Activated naive CD8-positive, alpha-beta T cell treated with anti-CD3 and anti-CD28 coated beads, Interleukin-2, amount 10 ng/mL, durations not matched to agents 7 days and 5 days (primary cell): ENCODE measurements at regions not wholly inside any gene's neighbourhood (a gene's known extent, or its start where the extent isn't known, plus 50 kb on each side); places are given as distances from the start of the nearest gene placed in this dataset.
"Not testable (repeated sequence)": the region's sequence is repeated elsewhere in the genome, so short reads cannot be mapped to it uniquely, and the experiment has no call there.

Source experiments
- ATAC-seq: fragments of 150-1000 bp; cut with Tn5 transposase; one replicate; pipeline ENCODE4 v1.10.0; 2021; ENCODE audit warnings: low read depth, moderate library complexity
- POLR2A ChIA-PET: fragments of 350-600 bp; sonication (Branson Sonifier 250); formaldehyde crosslinking; loops from one replicate; lab custom pipeline; 2021; ENCODE audit warnings: antibody characterized with exemption; lab: Charles Lee
- DNase-seq: peaks from one replicate; pipeline ENCODE4 v3.0.0; 2021
- H3K27ac Mint-ChIP-seq: one replicate; pipeline ENCODE4 v1.8.0; 2022; ENCODE audit warnings: mild to moderate bottlenecking, mixed read lengths
- H3K27me3 Mint-ChIP-seq: one replicate; pipeline ENCODE4 v1.8.0; 2022; ENCODE audit warnings: mild to moderate bottlenecking, moderate library complexity, mixed read lengths
- H3K36me3 Mint-ChIP-seq: one replicate; pipeline ENCODE4 v1.8.0; 2021; ENCODE audit warnings: mild to moderate bottlenecking, mixed read lengths
- H3K4me1 Mint-ChIP-seq: one replicate; pipeline ENCODE4 v1.8.0; 2021; ENCODE audit warnings: mixed read lengths
- H3K4me3 Mint-ChIP-seq: one replicate; pipeline ENCODE4 v1.8.0; 2022; ENCODE audit warnings: mild to moderate bottlenecking, moderate library complexity, mixed read lengths
- H3K9me3 Mint-ChIP-seq: one replicate; pipeline ENCODE4 v1.8.0; 2021; ENCODE audit warnings: mixed read lengths

GRCh38 chr7:98764946-98765345 lies 104.9 kb downstream of the TMEM130 start:
- Mint-ChIP-seq H3K36me3 (no peaks in the 10 kb centered on the region), H3K4me1 (no peaks in the 10 kb centered on the region)

DNA sequence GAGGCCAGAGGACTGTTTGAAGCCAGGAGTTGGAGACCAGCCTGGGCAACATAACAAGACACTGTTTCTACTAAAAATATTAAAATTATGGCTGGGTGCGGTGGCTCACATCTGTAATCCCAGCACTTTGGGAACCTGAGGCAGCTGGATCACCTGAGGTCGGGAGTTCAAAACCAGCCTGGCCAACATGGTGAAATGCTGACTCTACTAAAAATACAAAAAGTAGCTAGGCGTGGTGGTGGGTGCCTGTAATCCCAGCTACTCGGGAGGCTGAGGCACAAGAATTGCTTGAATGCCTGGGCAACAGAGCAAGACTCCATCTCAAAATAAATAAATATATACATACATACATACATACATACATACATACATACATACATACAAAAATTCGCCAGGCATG lies 99.7 kb downstream of the TMEM130 start:
- H3K36me3 Mint-ChIP-seq, H3K4me3 Mint-ChIP-seq, DNase-seq, POLR2A ChIA-PET, H3K27me3 Mint-ChIP-seq, H3K4me1 Mint-ChIP-seq, H3K27ac Mint-ChIP-seq, ATAC-seq, H3K9me3 Mint-ChIP-seq: not testable (repeated sequence)

More at GRCh38 chr7:98764946-98765345, 104.9 kb downstream of the TMEM130 start:
- peaks cover 6% of the 10 kb centered on the region for H3K27me3 Mint-ChIP-seq
- H3K4me3 Mint-ChIP-seq: no peak overlapping the region
- H3K9me3 Mint-ChIP-seq: no peaks in the 10 kb centered on the region
- ATAC-seq: no peak
- POLR2A ChIA-PET: no interaction called here
- DNase-seq: no peak
- no peak overlapping the region for H3K27ac Mint-ChIP-seq

DNA sequence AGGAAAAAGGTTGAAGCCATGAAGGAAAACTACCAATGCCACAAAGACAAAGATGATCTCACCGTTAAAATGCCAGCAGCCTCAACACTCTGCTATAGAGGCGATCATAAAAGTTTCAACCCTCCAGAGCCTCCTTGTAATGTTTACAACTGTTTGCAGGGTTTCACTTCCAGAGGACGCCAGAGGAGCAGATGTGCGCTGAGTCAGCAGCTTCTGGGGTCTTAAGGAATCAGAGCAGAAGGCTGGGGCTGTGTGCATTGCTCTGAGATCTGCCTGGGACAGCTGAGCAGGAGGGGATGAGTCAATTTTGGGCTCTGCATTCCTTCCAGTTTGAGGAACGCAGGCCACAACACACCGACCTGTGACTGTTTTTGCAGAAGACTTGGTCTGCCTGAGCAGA lies 98.3 kb downstream of the TMEM130 start:
- Mint-ChIP-seq H3K36me3 (no peaks in the 10 kb centered on the region), H3K27me3 (peaks cover 8% of the 10 kb centered on the region), H3K4me3 (no peak overlapping the region), H3K9me3 (no peaks in the 10 kb centered on the region), H3K4me1 (no peaks in the 10 kb centered on the region), H3K27ac (no peak overlapping the region)
- POLR2A ChIA-PET: no interaction called here
- no peak for DNase-seq
- ATAC-seq: no peak

- H3K27ac Mint-ChIP-seq: no peak overlapping the region
- DNase-seq: no peak
These were observed 97.7 kb downstream of the TMEM130 start for GRCh38 chr7:98771941-98772603.

DNA sequence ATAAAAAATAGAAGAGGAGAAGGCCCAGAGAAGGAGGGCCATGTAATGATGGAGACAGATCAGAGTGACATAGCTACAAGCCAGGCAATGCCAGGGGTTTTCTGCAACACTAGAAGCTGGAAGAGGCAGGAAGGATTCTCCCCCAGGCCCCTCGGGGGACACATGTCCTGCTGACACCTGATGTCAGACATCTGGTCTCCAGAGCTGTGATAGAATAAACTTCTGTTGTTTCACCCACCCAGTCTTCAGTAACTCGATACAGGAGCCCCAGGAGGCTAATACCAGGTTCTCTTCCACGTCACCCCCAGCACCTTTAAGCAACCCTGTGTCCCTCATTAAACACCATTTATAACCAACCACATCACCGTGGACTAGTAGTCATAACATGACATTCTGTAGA lies 94.9 kb downstream of the TMEM130 start:
- ATAC-seq: no peak
- POLR2A ChIA-PET: no interaction called here
- no peak overlapping the region for H3K4me3 Mint-ChIP-seq
- H3K9me3 Mint-ChIP-seq: no peaks in the 10 kb centered on the region
- no peak overlapping the region for H3K27ac Mint-ChIP-seq
- no peak for DNase-seq
- H3K36me3 Mint-ChIP-seq: no peaks in the 10 kb centered on the region
- H3K4me1 Mint-ChIP-seq: no peaks in the 10 kb centered on the region
- H3K27me3 Mint-ChIP-seq: peaks cover 8% of the 10 kb centered on the region

More at GRCh38 chr7:98771941-98772603, 97.7 kb downstream of the TMEM130 start:
- Mint-ChIP-seq H3K4me3 (no peak overlapping the region), H3K4me1 (no peaks in the 10 kb centered on the region), H3K36me3 (no peaks in the 10 kb centered on the region), H3K9me3 (no peaks in the 10 kb centered on the region), H3K27me3 (peaks cover 8% of the 10 kb centered on the region)
- POLR2A ChIA-PET: no interaction called here
- no peak for ATAC-seq

DNA sequence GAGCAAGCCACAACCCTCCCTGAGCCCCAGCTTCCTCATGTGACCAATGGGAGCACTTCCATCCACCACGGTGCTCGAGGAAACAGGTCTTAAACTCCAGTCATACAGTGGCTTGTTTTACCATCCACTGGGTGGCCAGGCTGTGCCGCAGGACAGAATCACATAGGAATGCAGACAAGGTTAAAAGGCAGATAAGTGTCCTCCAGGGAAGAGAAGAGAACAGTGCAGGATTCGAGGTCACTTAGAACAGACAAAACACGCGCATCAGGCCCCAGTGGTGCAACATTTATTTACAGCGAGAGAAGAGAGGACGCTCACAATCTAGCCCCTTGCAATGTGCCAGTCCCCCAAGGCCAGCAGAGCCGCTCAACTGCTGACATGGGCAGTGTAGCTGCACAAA lies 92.8 kb downstream of the TMEM130 start:
- POLR2A ChIA-PET: no interaction called here

DNA sequence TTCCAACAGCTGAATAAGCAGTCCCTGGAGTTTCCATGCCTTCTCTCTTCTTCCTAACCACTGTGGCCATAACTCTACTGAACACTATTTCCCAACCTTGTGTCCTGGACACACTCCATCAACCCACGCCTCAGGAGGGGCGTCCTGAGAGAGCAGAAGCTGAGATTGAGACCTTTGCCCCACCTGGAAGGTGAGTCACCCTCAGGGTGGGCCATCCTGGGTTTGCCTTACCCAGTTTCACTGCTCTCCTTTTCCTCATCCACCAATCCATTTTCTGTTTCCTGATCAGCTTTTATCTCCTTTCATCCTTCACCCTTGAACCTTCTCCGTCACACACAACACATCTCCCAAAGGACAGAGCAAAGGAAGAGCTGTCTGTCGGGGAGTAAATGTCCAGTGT lies 91.4 kb downstream of the TMEM130 start:
- DNase-seq (no peak), ATAC-seq (no peak)
- POLR2A ChIA-PET: no interaction called here
- Mint-ChIP-seq H3K4me1 (no peaks in the 10 kb centered on the region), H3K9me3 (no peaks in the 10 kb centered on the region), H3K27ac (no peak overlapping the region), H3K27me3 (no peaks in the 10 kb centered on the region), H3K4me3 (no peak overlapping the region), H3K36me3 (no peaks in the 10 kb centered on the region)

More for the DNA sequence above, 92.8 kb downstream of the TMEM130 start:
- Mint-ChIP-seq H3K27ac (no peak overlapping the region), H3K36me3 (no peaks in the 10 kb centered on the region), H3K9me3 (no peaks in the 10 kb centered on the region), H3K27me3 (peaks cover 5% of the 10 kb centered on the region), H3K4me1 (no peaks in the 10 kb centered on the region), H3K4me3 (no peak overlapping the region)
- ATAC-seq (no peak), DNase-seq (no peak)

DNA sequence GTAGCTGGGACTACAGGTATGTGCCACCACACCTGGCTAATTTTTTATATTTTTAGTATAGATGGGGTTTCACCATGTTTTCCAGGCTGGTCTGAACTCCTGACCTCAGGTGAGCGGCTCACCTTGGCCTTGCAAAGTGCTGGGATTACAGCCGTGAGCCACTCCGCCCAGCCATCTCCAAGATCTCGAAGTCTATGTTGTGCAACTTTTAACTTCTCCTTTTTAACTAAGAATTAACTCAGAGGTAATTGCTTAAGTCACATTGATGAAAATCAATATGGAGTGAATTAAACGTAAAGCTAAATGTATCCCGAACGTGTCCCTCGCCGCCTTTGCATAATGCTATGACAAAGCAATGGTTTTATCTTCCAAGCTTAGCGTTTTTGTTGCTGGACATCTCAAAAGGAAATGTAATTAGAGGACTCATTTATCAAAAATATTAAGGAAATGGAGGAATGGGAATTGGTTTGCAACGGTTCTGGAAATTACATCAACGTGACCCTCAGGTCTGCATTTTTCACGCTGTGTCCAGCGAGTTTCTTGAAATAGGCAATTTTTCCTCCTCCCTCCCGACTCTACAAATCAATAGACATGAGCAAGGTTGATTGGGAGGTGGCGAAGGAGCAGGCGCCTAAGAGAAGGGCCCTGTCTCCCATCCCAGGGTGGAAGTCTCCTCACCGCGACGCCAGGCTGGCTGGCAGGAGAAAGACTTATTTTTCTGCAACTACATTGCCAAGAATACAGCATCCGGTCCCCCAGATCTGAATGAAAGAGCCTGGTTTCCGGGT lies 89.8 kb downstream of the TMEM130 start:
- H3K27me3 Mint-ChIP-seq: no peaks in the 10 kb centered on the region
- DNase-seq: no peak
- H3K9me3 Mint-ChIP-seq: no peaks in the 10 kb centered on the region
- H3K27ac Mint-ChIP-seq: no peak overlapping the region
- no peak overlapping the region for H3K4me3 Mint-ChIP-seq
- no peak for ATAC-seq
- POLR2A ChIA-PET: no interaction called here
- H3K4me1 Mint-ChIP-seq: no peaks in the 10 kb centered on the region
- H3K36me3 Mint-ChIP-seq: no peaks in the 10 kb centered on the region

DNA sequence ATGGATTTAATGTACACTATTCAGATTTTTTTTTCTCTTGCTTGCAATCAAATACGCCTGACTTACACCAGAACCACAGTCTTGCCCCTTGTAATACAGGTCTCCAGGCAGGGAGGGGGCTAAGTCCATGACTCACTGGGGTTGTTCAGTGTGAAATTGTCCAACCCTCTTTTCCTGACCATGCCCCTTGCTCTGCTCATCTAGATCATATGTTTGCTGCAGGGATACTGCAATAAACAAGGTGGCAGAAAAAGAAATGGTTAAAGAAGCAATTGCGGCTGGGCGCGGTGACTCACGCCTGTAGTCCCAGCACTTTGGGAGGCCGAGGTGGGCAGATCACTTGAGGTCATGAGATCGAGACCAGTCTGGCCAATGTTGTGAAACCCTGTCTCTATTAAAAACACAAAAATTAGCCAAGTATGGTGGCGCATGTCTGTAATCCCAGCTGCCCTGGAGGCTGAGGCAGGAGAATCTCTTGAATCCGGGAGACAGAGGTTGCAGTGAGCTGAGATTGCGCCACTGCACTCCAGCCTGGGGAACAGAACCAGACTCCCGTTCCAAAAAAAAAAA lies 85.5 kb downstream of the TMEM130 start:
- no peak for DNase-seq
- Mint-ChIP-seq H3K9me3 (no peaks in the 10 kb centered on the region), H3K4me3 (no peak overlapping the region), H3K27me3 (no peaks in the 10 kb centered on the region), H3K4me1 (no peaks in the 10 kb centered on the region), H3K36me3 (no peaks in the 10 kb centered on the region), H3K27ac (no peak overlapping the region)
- ATAC-seq: no peak
- POLR2A ChIA-PET: no interaction called here

GRCh38 chr7:98785929-98786571 lies 83.8 kb downstream of the TMEM130 start:
- POLR2A ChIA-PET: no interaction called here
- no peak overlapping the region for H3K4me3 Mint-ChIP-seq
- no peak overlapping the region for H3K27ac Mint-ChIP-seq
- ATAC-seq: no peak
- no peaks in the 10 kb centered on the region for H3K4me1 Mint-ChIP-seq
- H3K9me3 Mint-ChIP-seq: no peaks in the 10 kb centered on the region
- no peak for DNase-seq
- no peaks in the 10 kb centered on the region for H3K36me3 Mint-ChIP-seq
- no peaks in the 10 kb centered on the region for H3K27me3 Mint-ChIP-seq

GRCh38 chr7:98788966-98789365 lies 80.8 kb downstream of the TMEM130 start:
- POLR2A ChIA-PET: no interaction called here
- H3K36me3 Mint-ChIP-seq: no peaks in the 10 kb centered on the region
- no peak overlapping the region for H3K27ac Mint-ChIP-seq
- H3K9me3 Mint-ChIP-seq: peaks cover 1% of the 10 kb centered on the region
- ATAC-seq (no peak), DNase-seq (no peak)
- H3K4me1 Mint-ChIP-seq: no peaks in the 10 kb centered on the region
- peaks cover 2% of the 10 kb centered on the region for H3K27me3 Mint-ChIP-seq
- no peak overlapping the region for H3K4me3 Mint-ChIP-seq

DNA sequence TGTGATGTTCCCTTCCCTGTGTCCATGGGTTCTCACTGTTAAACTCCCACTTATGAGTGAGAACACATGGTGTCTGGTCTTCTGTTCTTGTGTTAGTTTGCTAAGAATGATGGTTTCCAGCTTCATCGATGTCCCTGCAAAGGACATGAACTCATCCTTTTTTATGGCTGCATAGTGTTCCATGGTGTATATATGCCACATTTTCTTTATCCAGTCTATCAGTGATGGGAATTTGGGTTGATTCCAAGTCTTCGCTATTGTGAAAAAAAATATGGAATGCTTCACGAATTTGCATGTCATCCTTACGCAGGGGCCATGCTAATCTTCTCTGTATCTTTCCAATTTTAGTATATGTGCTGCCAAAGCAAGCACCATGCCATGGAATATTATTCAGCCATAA lies 75.4 kb downstream of the TMEM130 start:
- ATAC-seq, H3K9me3 Mint-ChIP-seq, H3K27me3 Mint-ChIP-seq, H3K4me1 Mint-ChIP-seq, DNase-seq, H3K27ac Mint-ChIP-seq, H3K4me3 Mint-ChIP-seq, POLR2A ChIA-PET, H3K36me3 Mint-ChIP-seq: not testable (repeated sequence)

DNA sequence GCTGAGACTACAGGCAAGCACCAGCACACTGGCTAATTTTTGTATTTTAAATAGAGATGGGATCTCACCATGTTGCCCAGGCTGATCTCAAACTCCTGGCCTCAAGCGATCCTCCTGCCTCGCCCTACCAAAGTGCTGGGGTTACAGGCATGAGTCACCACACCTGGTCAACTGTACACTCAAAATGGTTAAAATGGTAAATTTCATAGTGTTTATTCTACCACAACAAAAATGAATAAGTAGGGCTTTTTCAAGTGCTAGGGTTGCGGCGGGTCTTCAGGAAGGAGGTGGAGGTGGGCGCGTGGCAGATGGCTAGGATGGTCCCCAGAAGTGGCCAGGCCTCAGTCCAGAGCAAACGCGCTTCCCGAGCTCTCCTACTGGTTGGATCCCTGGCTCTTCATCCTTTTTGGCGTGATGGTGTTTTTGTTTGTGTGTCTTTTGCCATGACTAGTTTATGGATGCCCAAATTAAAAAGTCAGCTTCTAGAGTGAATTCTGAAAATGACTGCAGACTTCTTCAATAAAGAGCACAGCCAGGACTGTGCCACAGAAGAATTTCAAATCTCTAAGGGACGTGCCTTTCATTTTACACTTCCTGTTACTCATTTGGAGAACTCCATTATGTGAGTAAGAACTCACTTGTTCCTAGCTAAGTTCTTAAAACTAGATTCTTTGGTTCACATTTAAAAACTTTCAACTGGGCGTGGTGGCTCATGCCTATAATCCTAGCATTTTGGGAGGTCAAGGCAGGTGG lies 73.9 kb downstream of the TMEM130 start:
- peaks cover 2% of the 10 kb centered on the region for H3K27me3 Mint-ChIP-seq
- no peak overlapping the region for H3K4me3 Mint-ChIP-seq
- H3K27ac Mint-ChIP-seq: no peak overlapping the region
- ATAC-seq (no peak), DNase-seq (no peak)
- no peaks in the 10 kb centered on the region for H3K4me1 Mint-ChIP-seq
- POLR2A ChIA-PET: no interaction called here
- H3K36me3 Mint-ChIP-seq: no peaks in the 10 kb centered on the region
- peaks cover 11% of the 10 kb centered on the region for H3K9me3 Mint-ChIP-seq
